Liver (tissue), 8 donors: ENCODE measurements at regions not wholly inside any gene's neighbourhood (a gene's known extent, or its start where the extent isn't known, plus 50 kb on each side); places are given as distances from the start of the nearest gene placed in this dataset.

Experiments
- DNase-seq: peaks from one replicate; pipeline ENCODE4 v3.0.0-alpha.2; 2017; ENCODE audit warnings: low spot score
- H3K27ac ChIP-seq, 2 donors: one replicate each; pipeline ENCODE4 v1.7.0; 2013; ENCODE audit warnings: inconsistent platforms in 2 of 2, low read length in 2 of 2, control low read depth in 1 of 2, low read depth in 1 of 2, mild to moderate bottlenecking in 1 of 2
- H3K27me3 ChIP-seq, 4 donors: one replicate each; pipeline versions ENCODE4 v1.6.1 to v1.7.0; 2013; ENCODE audit warnings: low read length in 3 of 4, inconsistent platforms in 1 of 4, mild to moderate bottlenecking in 1 of 4, moderate library complexity in 1 of 4; ENCODE audit not compliant: control insufficient read depth in 4 of 4, insufficient read depth in 4 of 4
- H3K36me3 ChIP-seq, 4 donors: one replicate each; pipeline versions ENCODE4 v1.6.1 to v1.7.0; 2013; ENCODE audit warnings: low read length in 3 of 4, mild to moderate bottlenecking in 3 of 4, low read depth in 1 of 4, moderate library complexity in 1 of 4; ENCODE audit not compliant: control insufficient read depth in 4 of 4, insufficient read depth in 3 of 4
- H3K4me1 ChIP-seq, 4 donors: one replicate each; pipeline versions ENCODE4 v1.6.1 to v1.7.0; 2013; ENCODE audit warnings: low read length in 3 of 4, mild to moderate bottlenecking in 3 of 4, moderate library complexity in 1 of 4; ENCODE audit not compliant: control insufficient read depth in 4 of 4, insufficient read depth in 4 of 4
- H3K4me3 ChIP-seq, 3 donors: one replicate each; pipeline versions ENCODE4 v1.6.1 to v1.7.0; 2013; ENCODE audit warnings: low read length in 3 of 3, control low read depth in 1 of 3, low read depth in 1 of 3, mild to moderate bottlenecking in 1 of 3
- H3K9ac ChIP-seq, 2 donors: one replicate each; pipeline ENCODE4 v1.7.0; 2013; ENCODE audit warnings: low read length in 2 of 2, mild to moderate bottlenecking in 2 of 2, moderate library complexity in 2 of 2, control low read depth in 1 of 2, low read depth in 1 of 2
- H3K9me3 ChIP-seq, 4 donors: one replicate each; pipeline versions ENCODE4 v1.6.1 to v1.7.0; 2013; ENCODE audit warnings: low read length in 3 of 4; ENCODE audit not compliant: control insufficient read depth in 4 of 4
- ATF3 ChIP-seq: IDR thresholded peaks from 2 replicates; pipeline ENCODE4 v1.6.1; 2016; ENCODE audit warnings: antibody characterized with exemption
- CTCF ChIP-seq: fragments of 150-350 bp; IDR thresholded peaks from 2 replicates; pipeline ENCODE4 v1.5.1; 2017; ENCODE audit warnings: improper control_type of control experiment, low read depth, low read length; ENCODE audit not compliant: missing input control
- EGR1 ChIP-seq, 2 donors: IDR thresholded peaks; 2 replicates each; pipeline ENCODE4 v1.6.1; 2016 to 2018; ENCODE audit warnings: antibody characterized with exemption in 2 of 2, low read depth in 2 of 2
- FOXA1 ChIP-seq: IDR thresholded peaks from 2 replicates; pipeline ENCODE4 v1.6.1; 2016; ENCODE audit warnings: antibody characterized with exemption
- FOXA2 ChIP-seq: IDR thresholded peaks from 2 replicates; pipeline ENCODE4 v1.6.1; 2016; ENCODE audit warnings: antibody characterized with exemption
- GABPA ChIP-seq, 2 donors: IDR thresholded peaks in 1 of 2; conservative IDR thresholded peaks in 1 of 2; 2 replicates each; pipeline ENCODE4 v1.6.1; 2016; ENCODE audit warnings: antibody characterized with exemption in 2 of 2, mild to moderate bottlenecking in 1 of 2, moderate library complexity in 1 of 2
- HNF4A ChIP-seq, 2 donors: conservative IDR thresholded peaks; 2 replicates each; pipeline ENCODE4 v1.6.1; 2016; ENCODE audit warnings: antibody characterized with exemption in 2 of 2, mild to moderate bottlenecking in 2 of 2
- HNF4G ChIP-seq: IDR thresholded peaks from 2 replicates; pipeline ENCODE4 v1.6.1; 2016; ENCODE audit warnings: antibody characterized with exemption
- JUND ChIP-seq, 2 donors: IDR thresholded peaks; 2 replicates each; pipeline ENCODE4 v1.6.1; 2016; ENCODE audit warnings: antibody characterized with exemption in 2 of 2
- MAX ChIP-seq: IDR thresholded peaks from 2 replicates; pipeline ENCODE4 v1.6.1; 2016; ENCODE audit warnings: antibody characterized with exemption
- NR2F2 ChIP-seq: IDR thresholded peaks from 2 replicates; pipeline ENCODE4 v1.6.1; 2016; ENCODE audit warnings: antibody characterized with exemption
- RAD21 ChIP-seq, 2 donors: IDR thresholded peaks; 2 replicates each; pipeline ENCODE4 v1.6.1; 2016; ENCODE audit warnings: antibody characterized with exemption in 2 of 2, mild to moderate bottlenecking in 2 of 2
- REST ChIP-seq: IDR thresholded peaks from 2 replicates; pipeline ENCODE4 v1.6.1; 2016; ENCODE audit warnings: antibody characterized with exemption, mild to moderate bottlenecking
- RXRA ChIP-seq, 2 donors: IDR thresholded peaks; 2 replicates each; pipeline ENCODE4 v1.6.1; 2017 to 2018; ENCODE audit warnings: antibody characterized with exemption in 2 of 2, mild to moderate bottlenecking in 1 of 2
- SP1 ChIP-seq: IDR thresholded peaks from 2 replicates; pipeline ENCODE4 v1.6.1; 2018; ENCODE audit warnings: antibody characterized with exemption, mild to moderate bottlenecking
- TAF1 ChIP-seq: conservative IDR thresholded peaks from 2 replicates; pipeline ENCODE4 v1.6.1; 2016; ENCODE audit warnings: antibody characterized with exemption, mild to moderate bottlenecking
- YY1 ChIP-seq: IDR thresholded peaks from 2 replicates; pipeline ENCODE4 v1.6.1; 2016; ENCODE audit warnings: antibody characterized with exemption, mild to moderate bottlenecking
- ZBTB33 ChIP-seq: IDR thresholded peaks from 2 replicates; pipeline ENCODE4 v1.6.1; 2016; ENCODE audit warnings: antibody characterized with exemption
- WGBS: extraction: QIAGEN DNeasy Blood & Tissue Kit; methylation state at CpG from one replicate; pipeline ENCODE4 v1.1.7; 2013; 5-methylcytosine and 5-hydroxymethylcytosine counted together
- donor health status: healthy.
- donor health status: healthy.
- donor health status: healthy.
- donor health status: healthy.
- donor health status: healthy.

- Histone ChIP-seq H3K4me3 (no peak overlapping the region), H3K9ac (no peak overlapping the region), H3K4me1 (no peaks in the 10 kb centered on the region), H3K27me3 (no peaks in the 10 kb centered on the region), H3K36me3 (no peaks in the 10 kb centered on the region), H3K9me3 (peaks cover 0 to 2% (median 0%) of the 10 kb centered on the region in 4 donors), H3K27ac (no peak overlapping the region)
- TF ChIP-seq EGR1 (IDR thresholded peaks at IDR 0.05; ENCODE audit: low read depth in 2 of 2) (no peak), FOXA2 (no peak), ATF3 (no peak), CTCF (no peak), MAX (no peak), HNF4A (conservative IDR thresholded peaks at IDR 0.05) (no peak), FOXA1 (no peak), JUND (IDR thresholded peaks at IDR 0.05) (no peak), SP1 (no peak), HNF4G (no peak), ZBTB33 (no peak), RAD21 (IDR thresholded peaks at IDR 0.05) (no peak), TAF1 (no peak), GABPA (IDR thresholded peaks at IDR 0.05 in 1 of 2, conservative IDR thresholded peaks at IDR 0.05 in 1 of 2) (no peak), REST (no peak), NR2F2 (no peak), RXRA (IDR thresholded peaks at IDR 0.05) (no peak)
- 79% methylated on average over 4 of the region's 4 CpGs for WGBS
- no peak for DNase-seq
These were observed 321.3 kb downstream of the DHX35 start for GRCh38 chr20:39283464-39283863.

- Histone ChIP-seq H3K9ac (no peak overlapping the region), H3K9me3 (peaks cover 0 to 2% (median 0%) of the 10 kb centered on the region in 4 donors), H3K36me3 (no peaks in the 10 kb centered on the region), H3K27me3 (no peaks in the 10 kb centered on the region), H3K4me3 (no peak overlapping the region), H3K4me1 (no peaks in the 10 kb centered on the region), H3K27ac (no peak overlapping the region)
- DNase-seq = no peak
- 74% methylated on average over 10 of the region's 10 CpGs for WGBS
- TF ChIP-seq REST (no peak), CTCF (no peak), RXRA (IDR thresholded peaks at IDR 0.05) (no peak), YY1 (no peak), RAD21 (IDR thresholded peaks at IDR 0.05) (no peak)
These were observed 320.5 kb downstream of the DHX35 start for GRCh38 chr20:39282619-39283092.
